Astrocyte of the hippocampus (primary cell): ENCODE measurements at regions not wholly inside any gene's neighbourhood (a gene's known extent, or its start where the extent isn't known, plus 50 kb on each side); places are given as distances from the start of the nearest gene placed in this dataset.

Source experiments
- DNase-seq: peaks from one replicate; pipeline ENCODE4 v3.0.0; 2011; ENCODE audit warnings: low read depth, low spot score

GRCh38 chr18:33866386-33866785 lies 288.4 kb downstream of the ASXL3 start:
- DNase-seq: no peak

- DNase-seq: no peak
These were observed 285.9 kb downstream of the ASXL3 start for GRCh38 chr18:33863912-33864311.

GRCh38 chr18:33854827-33855139 lies 276.8 kb downstream of the ASXL3 start:
- no peak for DNase-seq

GRCh38 chr18:33854086-33854826 lies 276.2 kb downstream of the ASXL3 start:
- DNase-seq: no peak

- DNase-seq: no peak
These were observed 275.2 kb downstream of the ASXL3 start for GRCh38 chr18:33853187-33853586.

- no peak for DNase-seq
These were observed 273.6 kb downstream of the ASXL3 start for GRCh38 chr18:33851546-33852078.

- DNase-seq: no peak
These were observed 271.7 kb downstream of the ASXL3 start for GRCh38 chr18:33849731-33850130.

- DNase-seq: peak; percentile 47
These were observed 266.2 kb downstream of the ASXL3 start for GRCh38 chr18:33844232-33844631.

GRCh38 chr18:33841221-33841967 lies 263.4 kb downstream of the ASXL3 start:
- DNase-seq: no peak

- DNase-seq: no peak
These were observed 262.2 kb downstream of the ASXL3 start for GRCh38 chr18:33840212-33840593.

GRCh38 chr18:33839452-33840211 lies 261.6 kb downstream of the ASXL3 start:
- peak; percentile 84 for DNase-seq

GRCh38 chr18:33838054-33838453 lies 260.0 kb downstream of the ASXL3 start:
- DNase-seq: no peak

- no peak for DNase-seq
These were observed 259.2 kb downstream of the ASXL3 start for GRCh38 chr18:33837191-33837590.

- no peak for DNase-seq
These were observed 258.5 kb downstream of the ASXL3 start for GRCh38 chr18:33836564-33836963.

- no peak for DNase-seq
These were observed 257.4 kb downstream of the ASXL3 start for GRCh38 chr18:33835419-33835818.

GRCh38 chr18:33833842-33834241 lies 255.8 kb downstream of the ASXL3 start:
- DNase-seq: no peak

GRCh38 chr18:33831424-33831823 lies 253.4 kb downstream of the ASXL3 start:
- no peak for DNase-seq

- no peak for DNase-seq
These were observed 252.2 kb downstream of the ASXL3 start for GRCh38 chr18:33830213-33830612.

- DNase-seq: no peak
These were observed 250.9 kb downstream of the ASXL3 start for GRCh38 chr18:33828949-33829348.

- no peak for DNase-seq
These were observed 248.1 kb downstream of the ASXL3 start for GRCh38 chr18:33826151-33826550.

- peak; percentile 37 for DNase-seq
These were observed 243.5 kb downstream of the ASXL3 start for GRCh38 chr18:33821503-33821902.
